ENCODE measurements at regions not wholly inside any gene's neighbourhood (a gene's known extent, or its start where the extent isn't known, plus 50 kb on each side); places are given as distances from the start of the nearest gene placed in this dataset.
"Not testable (repeated sequence)": the region's sequence is repeated elsewhere in the genome, so short reads cannot be mapped to it uniquely, and the experiment has no call there.

GRCh38 chr21:36217743-36218142, 61.1 kb downstream of the DOP1B start:
- ATAC-seq (no peak), DNase-seq (no peak)
- H3K27me3 ChIP-seq, result no peaks in the 10 kb centered on the region
- 86 to 91% (median 88%) methylated on average over 4 of the region's 4 CpGs for WGBS, 4 donors
- H3K36me3 ChIP-seq, result peaks cover 0 to 86% (median 61%) of the 10 kb centered on the region in 9 donors
- no peaks in the 10 kb centered on the region for H3K9me3 ChIP-seq
- no peaks in the 10 kb centered on the region for H3K4me1 ChIP-seq
- TF ChIP-seq CTCF (IDR thresholded peaks at IDR 0.05) (no peak), POLR2A (IDR thresholded peaks at IDR 0.05) (no peak)
- intact Hi-C loops (cut with DNase I), result no loop called here
- peak overlapping the region in 1 of 12 donors; percentile 44 for H3K27ac ChIP-seq
- H3K4me3 ChIP-seq, result no peak overlapping the region

- 83 to 92% (median 90%) methylated on average over 6 of the region's 6 CpGs for WGBS, 4 donors
- no peaks in the 10 kb centered on the region for H3K27me3 ChIP-seq
- intact Hi-C loops (cut with DNase I), result no loop called here
- H3K4me1 ChIP-seq, result no peaks in the 10 kb centered on the region
- no peak overlapping the region for H3K4me3 ChIP-seq
- H3K9me3 ChIP-seq, result no peaks in the 10 kb centered on the region
- ATAC-seq, result no peak
- peaks cover 0 to 87% (median 66%) of the 10 kb centered on the region in 9 donors for H3K36me3 ChIP-seq
- peak overlapping the region in 1 of 12 donors; percentile 44 for H3K27ac ChIP-seq
- DNase-seq, result no peak
- TF ChIP-seq POLR2A (IDR thresholded peaks at IDR 0.05), result no peak
- TF ChIP-seq CTCF (IDR thresholded peaks at IDR 0.05), result no peak
Observed at GRCh38 chr21:36218691-36219090, 62.1 kb downstream of the DOP1B start.

- no peak for TF ChIP-seq CTCF (IDR thresholded peaks at IDR 0.05)
- no peak for TF ChIP-seq POLR2A (IDR thresholded peaks at IDR 0.05)
- ATAC-seq, result no peak
- H3K27me3 ChIP-seq, result no peaks in the 10 kb centered on the region
- H3K9me3 ChIP-seq, result no peaks in the 10 kb centered on the region
- H3K4me1 ChIP-seq, result no peaks in the 10 kb centered on the region
- H3K36me3 ChIP-seq, result peaks cover 0 to 91% (median 73%) of the 10 kb centered on the region in 9 donors
- H3K27ac ChIP-seq, result no peak overlapping the region
- H3K4me3 ChIP-seq, result no peak overlapping the region
- intact Hi-C loops (cut with DNase I), result no loop called here
- 86 to 91% (median 87%) methylated on average over 4 of the region's 4 CpGs for WGBS, 4 donors
- DNase-seq, result no peak
Observed at GRCh38 chr21:36223451-36223850, 66.8 kb downstream of the DOP1B start.

GRCh38 chr21:36229181-36229580, 72.6 kb downstream of the DOP1B start:
- Histone ChIP-seq H3K9me3 (no peaks in the 10 kb centered on the region), H3K36me3 (peaks cover 0 to 81% (median 54%) of the 10 kb centered on the region in 9 donors), H3K27ac (peak overlapping the region in 3 of 12 donors; percentile 13 to 42 (median 39)), H3K4me3 (no peak overlapping the region), H3K4me1 (peaks cover 0 to 8% (median 6%) of the 10 kb centered on the region in 12 donors), H3K27me3 (no peaks in the 10 kb centered on the region)
- WGBS, 4 donors, result 63 to 82% (median 69%) methylated on average over 4 of the region's 4 CpGs
- intact Hi-C loops (cut with DNase I), result no loop called here
- TF ChIP-seq CTCF (IDR thresholded peaks at IDR 0.05), result no peak
- DNase-seq (no peak), ATAC-seq (peak in 2 of 4 donors; percentile 33 to 47)

- 94 to 96% (median 95%) methylated on average over 3 of the region's 3 CpGs for WGBS, 4 donors
- H3K36me3 ChIP-seq, result peaks cover 0 to 59% (median 32%) of the 10 kb centered on the region in 9 donors
Observed at GRCh38 chr21:36231444-36231843, 74.8 kb downstream of the DOP1B start.

More at GRCh38 chr21:36231444-36231843, 74.8 kb downstream of the DOP1B start:
- DNase-seq; intact Hi-C loops (cut with DNase I); H3K27me3 ChIP-seq; H3K9me3 ChIP-seq; H3K27ac ChIP-seq; H3K4me3 ChIP-seq; ATAC-seq: not testable (repeated sequence)
- peaks cover 0 to 17% (median 9%) of the 10 kb centered on the region in 12 donors for H3K4me1 ChIP-seq

Measured in heart left ventricle (tissue), 16 donors.